H1 (cell line): ENCODE measurements at regions not wholly inside any gene's neighbourhood (a gene's known extent, or its start where the extent isn't known, plus 50 kb on each side); places are given as distances from the start of the nearest gene placed in this dataset.

Experiments used
- CTCF ChIA-PET: fragments of 300-600 bp; sonication (Branson Sonifier 250); formaldehyde crosslinking; loops from one replicate; lab custom pipeline; 2021; ENCODE audit not compliant: partially characterized antibody; lab: Charles Lee
- POLR2A ChIA-PET: fragments of 300-600 bp; sonication (Branson Sonifier 250); formaldehyde crosslinking; loops from one replicate; lab custom pipeline; 2021; ENCODE audit warnings: inconsistent platforms; ENCODE audit not compliant: partially characterized antibody; lab: Charles Lee
- DNase-seq, 2 experiments: peaks; one replicate each; pipeline versions ENCODE4 v3.0.0 to v3.0.0-alpha.2; 2010 to 2022; ENCODE audit warnings: low spot score in 2 of 2, low read depth in 1 of 2, mixed read lengths in 1 of 2
- FAIRE-seq: peaks from 2 replicates; lab custom pipeline; 2011; peaks lifted over from hg19 to GRCh38; lab: Jason Lieb, UNC
- H2AFZ ChIP-seq: 2 replicates; pipeline ENCODE4 v1.8.1; 2012; ENCODE audit warnings: low read length, inconsistent platforms
- H2AK5ac ChIP-seq: 2 replicates; pipeline ENCODE4 v1.6.1; 2013; ENCODE audit warnings: low read depth, low read length
- H2BK120ac ChIP-seq: replicated peaks from 2 replicates; pipeline ENCODE3; 2013; ENCODE audit warnings: low read depth, low read length, inconsistent platforms
- H2BK12ac ChIP-seq: 2 replicates; pipeline ENCODE4 v1.6.1; 2013; ENCODE audit warnings: low read depth, low read length
- H2BK15ac ChIP-seq: 2 replicates; pipeline ENCODE4 v1.6.1; 2013; ENCODE audit warnings: low read length
- H2BK20ac ChIP-seq: 2 replicates; pipeline ENCODE4 v1.6.1; 2013; ENCODE audit warnings: low read length
- H2BK5ac ChIP-seq: 2 replicates; pipeline ENCODE4 v1.6.1; 2013; ENCODE audit warnings: low read depth, low read length
- H3K14ac ChIP-seq: 2 replicates; pipeline ENCODE4 v1.6.1; 2013; ENCODE audit warnings: inconsistent platforms; ENCODE audit not compliant: insufficient read length
- H3K18ac ChIP-seq: 2 replicates; pipeline ENCODE4 v1.6.1; 2013; ENCODE audit warnings: low read length; ENCODE audit errors: extremely low read depth
- H3K23ac ChIP-seq: 2 replicates; pipeline ENCODE4 v1.6.1; 2013; ENCODE audit warnings: inconsistent platforms; ENCODE audit not compliant: insufficient read length
- H3K23me2 ChIP-seq: 2 replicates; pipeline ENCODE4 v1.6.1; 2013; ENCODE audit warnings: low read depth, low read length
- H3K27ac ChIP-seq: 2 replicates; pipeline ENCODE4 v1.6.1; 2011; ENCODE audit warnings: low read depth, low read length, inconsistent platforms
- H3K27me3 ChIP-seq, 4 experiments: replicated peaks in 1 of 4; 1 replicate in 1 of 4; 2 replicates in 3 of 4; pipeline versions ENCODE4 v1.6.1 to v1.8.1; 2011 to 2013; ENCODE audit warnings: low read length in 3 of 4, mild to moderate bottlenecking in 3 of 4, inconsistent platforms in 2 of 4, mixed read lengths in 2 of 4, moderate library complexity in 1 of 4; ENCODE audit not compliant: control insufficient read depth in 3 of 4, insufficient read depth in 3 of 4; ENCODE audit errors: extremely low read depth in 1 of 4
- H3K36me3 ChIP-seq, 4 experiments: 2 replicates each; pipeline versions ENCODE4 v1.6.1 to v1.8.1; 2011 to 2013; ENCODE audit warnings: mild to moderate bottlenecking in 4 of 4, low read length in 3 of 4, moderate library complexity in 2 of 4, control low read depth in 1 of 4, inconsistent platforms in 1 of 4; ENCODE audit not compliant: insufficient read depth in 4 of 4, control insufficient read depth in 2 of 4
- H3K4ac ChIP-seq: replicated peaks from 2 replicates; pipeline ENCODE3; 2013; ENCODE audit warnings: low read length, low read depth, mixed read lengths, inconsistent platforms; ENCODE audit not compliant: insufficient read length
- H3K4me1 ChIP-seq, 4 experiments: replicated peaks in 1 of 4; 1 replicate in 1 of 4; 2 replicates in 3 of 4; pipeline versions ENCODE4 v1.6.1 to v1.8.1; 2011 to 2013; ENCODE audit warnings: low read length in 3 of 4, inconsistent platforms in 2 of 4, mixed read lengths in 1 of 4; ENCODE audit not compliant: insufficient read depth in 4 of 4, control insufficient read depth in 3 of 4
- H3K4me2 ChIP-seq, 2 experiments: 2 replicates each; pipeline versions ENCODE4 v1.6.1 to v1.8.1; 2011 to 2013; ENCODE audit warnings: low read depth in 2 of 2, low read length in 2 of 2, control low read depth in 1 of 2, inconsistent platforms in 1 of 2, mild to moderate bottlenecking in 1 of 2; ENCODE audit not compliant: insufficient read depth in 1 of 2
- H3K4me3 ChIP-seq, 4 experiments: fragments of 200-600, 300-600 bp in 1 of 4; sonication (generic), shearing (Covaris generic), sonication (Bioruptor Twin) in 1 of 4; 2 replicates each; pipeline versions ENCODE4 v1.5.1 to v1.8.1; 2011 to 2016; ENCODE audit warnings: low read length in 4 of 4, low read depth in 3 of 4, control low read depth in 2 of 4, inconsistent platforms in 2 of 4, mild to moderate bottlenecking in 2 of 4, mixed read lengths in 1 of 4, moderate library complexity in 1 of 4; ENCODE audit not compliant: insufficient read depth in 2 of 4; ENCODE audit errors: extremely low read depth in 1 of 4
- H3K56ac ChIP-seq: replicated peaks from 2 replicates; pipeline ENCODE3; 2013; ENCODE audit warnings: low read depth, mild to moderate bottlenecking, mixed read lengths, low read length, inconsistent platforms; ENCODE audit not compliant: insufficient read length
- H3K79me1 ChIP-seq: 2 replicates; pipeline ENCODE4 v1.6.1; 2013; ENCODE audit warnings: low read depth, low read length, control low read depth
- H3K79me2 ChIP-seq, 2 experiments: 2 replicates each; pipeline versions ENCODE4 v1.6.1 to v1.8.1; 2012 to 2013; ENCODE audit warnings: low read length in 2 of 2, mild to moderate bottlenecking in 2 of 2, inconsistent platforms in 1 of 2; ENCODE audit not compliant: insufficient read depth in 2 of 2, control insufficient read depth in 1 of 2
- H3K9ac ChIP-seq, 4 experiments: replicated peaks in 1 of 4; 1 replicate in 1 of 4; 2 replicates in 3 of 4; pipeline versions ENCODE4 v1.6.1 to v1.8.1; 2011 to 2013; ENCODE audit warnings: low read depth in 3 of 4, low read length in 3 of 4, control low read depth in 2 of 4, mild to moderate bottlenecking in 2 of 4, moderate library complexity in 2 of 4, inconsistent platforms in 1 of 4; ENCODE audit errors: extremely low read depth in 1 of 4
- H3K9me3 ChIP-seq, 2 experiments: 2 replicates each; pipeline versions ENCODE4 v1.6.1 to v1.8.1; 2012 to 2013; ENCODE audit warnings: mild to moderate bottlenecking in 2 of 2, moderate library complexity in 2 of 2, control low read depth in 1 of 2, inconsistent platforms in 1 of 2, low read depth in 1 of 2, low read length in 1 of 2, mixed read lengths in 1 of 2; ENCODE audit not compliant: insufficient read depth in 2 of 2
- H4K20me1 ChIP-seq, 2 experiments: replicated peaks in 1 of 2; 2 replicates each; pipeline versions ENCODE3 to v1.8.1; 2011 to 2013; ENCODE audit warnings: inconsistent platforms in 2 of 2, low read length in 2 of 2, mild to moderate bottlenecking in 1 of 2; ENCODE audit not compliant: insufficient read depth in 2 of 2, control insufficient read depth in 1 of 2
- H4K5ac ChIP-seq: 2 replicates; pipeline ENCODE4 v1.6.1; 2013; ENCODE audit warnings: low read length, low read depth, mixed read lengths, inconsistent platforms; ENCODE audit not compliant: insufficient read length
- H4K8ac ChIP-seq: 2 replicates; pipeline ENCODE4 v1.8.0; 2013; ENCODE audit warnings: mild to moderate bottlenecking, moderate library complexity, low read length, inconsistent platforms; ENCODE audit not compliant: insufficient read depth; ENCODE audit errors: extremely low read depth
- H4K91ac ChIP-seq: replicated peaks from 2 replicates; pipeline ENCODE3; 2013; ENCODE audit warnings: low read length, mixed read lengths, inconsistent platforms; ENCODE audit not compliant: insufficient read length
- CEBPB ChIP-seq: IDR thresholded peaks from 2 replicates; pipeline ENCODE4 v1.6.1; 2012; ENCODE audit warnings: low read depth, low read length
- CREB1 ChIP-seq: IDR thresholded peaks from 2 replicates; pipeline ENCODE4 v1.6.1; 2012; ENCODE audit warnings: inconsistent platforms
- CTCF ChIP-seq, 3 experiments: IDR thresholded peaks; 1 replicate in 2 of 3; 2 replicates in 1 of 3; pipeline versions ENCODE4 v1.5.1 to v1.6.1; 2011; ENCODE audit warnings: low read length in 3 of 3, mild to moderate bottlenecking in 3 of 3, inconsistent platforms in 2 of 3, low read depth in 1 of 3, moderate library complexity in 1 of 3; ENCODE audit not compliant: insufficient read depth in 1 of 3; ENCODE audit errors: control extremely low read depth in 1 of 3
- EP300 ChIP-seq, 2 experiments: IDR thresholded peaks; 1 replicate in 1 of 2; 2 replicates in 1 of 2; pipeline ENCODE4 v1.6.1; 2011 to 2012; ENCODE audit warnings: low read depth in 2 of 2, low read length in 2 of 2, mild to moderate bottlenecking in 2 of 2, borderline replicate concordance in 1 of 2, inconsistent platforms in 1 of 2, moderate library complexity in 1 of 2
- GABPA ChIP-seq: IDR thresholded peaks from 2 replicates; pipeline ENCODE4 v1.6.1; 2011; ENCODE audit warnings: mild to moderate bottlenecking, low read length, moderate library complexity, borderline replicate concordance; ENCODE audit not compliant: insufficient read depth
- JUN ChIP-seq: IDR thresholded peaks from 2 replicates; pipeline ENCODE4 v1.6.1; 2011; ENCODE audit warnings: low read depth, mild to moderate bottlenecking, improper control_type of control experiment, low read length
- JUND ChIP-seq: IDR thresholded peaks from 2 replicates; pipeline ENCODE4 v1.6.1; 2011; ENCODE audit warnings: mild to moderate bottlenecking, improper control_type of control experiment, low read length
- RBBP5 ChIP-seq: IDR thresholded peaks from 2 replicates; pipeline ENCODE4 v1.7.1; 2012; ENCODE audit warnings: low read depth, mild to moderate bottlenecking, inconsistent platforms, low read length, moderate library complexity, borderline replicate concordance
- RXRA ChIP-seq: IDR thresholded peaks from 2 replicates; pipeline ENCODE4 v1.6.1; 2011; ENCODE audit warnings: low read depth, mild to moderate bottlenecking, low read length, moderate library complexity; ENCODE audit not compliant: insufficient read depth
- SRF ChIP-seq: IDR thresholded peaks from 2 replicates; pipeline ENCODE4 v1.6.1; 2011; ENCODE audit warnings: mild to moderate bottlenecking, low read depth, low read length, moderate library complexity
- SUZ12 ChIP-seq: fragments of 200-600 bp; sonication (generic); IDR thresholded peaks from 2 replicates; pipeline ENCODE4 v1.6.1; 2012; ENCODE audit warnings: mild to moderate bottlenecking, inconsistent platforms, low read length, moderate library complexity, mixed read lengths
- TAF1 ChIP-seq: IDR thresholded peaks from 2 replicates; pipeline ENCODE4 v1.6.1; 2011; ENCODE audit warnings: mild to moderate bottlenecking, low read depth, low read length
- TCF12 ChIP-seq: IDR thresholded peaks from 2 replicates; pipeline ENCODE4 v1.6.1; 2011; ENCODE audit warnings: low read depth, mild to moderate bottlenecking, low read length
- ZNF274 ChIP-seq: IDR thresholded peaks from 2 replicates; pipeline ENCODE4 v1.7.0; 2012; ENCODE audit warnings: low read length, borderline replicate concordance; ENCODE audit errors: extremely low read depth

DNA sequence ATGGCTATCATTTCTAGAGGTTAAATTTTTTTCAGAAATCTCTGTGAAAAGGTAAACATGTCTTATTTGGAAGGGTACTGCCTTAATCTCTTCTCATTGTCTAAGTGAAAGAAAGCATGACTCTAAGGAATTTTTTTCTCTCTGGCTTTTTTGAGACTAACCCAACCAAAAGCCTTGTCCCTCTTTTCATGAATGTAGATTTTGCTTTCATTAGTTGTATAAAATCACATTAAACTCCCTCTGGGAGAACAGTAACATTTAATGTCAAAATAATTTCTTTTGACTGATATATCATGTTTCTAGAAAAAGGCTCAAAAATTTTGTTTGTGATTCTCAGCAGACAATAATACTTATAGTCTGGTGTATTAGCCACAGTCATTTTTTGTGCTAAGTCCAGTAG lies 168.4 kb upstream of the SPOPL start:
- H3K9me3 ChIP-seq = no peaks in the 10 kb centered on the region
- H3K36me3 ChIP-seq = no peaks in the 10 kb centered on the region
- H2BK12ac ChIP-seq = no peak overlapping the region
- H2AFZ ChIP-seq = no peak overlapping the region
- no peak overlapping the region for H3K4ac ChIP-seq
- CTCF ChIA-PET = no interaction called here
- H3K14ac ChIP-seq = no peak overlapping the region
- POLR2A ChIA-PET = no interaction called here
- no peak overlapping the region for H3K18ac ChIP-seq
- H4K8ac ChIP-seq = no peak overlapping the region
- no peaks in the 10 kb centered on the region for H3K79me1 ChIP-seq
- FAIRE-seq (no peak), DNase-seq (no peak)
- H3K4me1 ChIP-seq = no peaks in the 10 kb centered on the region
- no peak overlapping the region for H2BK5ac ChIP-seq
- H3K4me2 ChIP-seq = no peak overlapping the region
- no peaks in the 10 kb centered on the region for H3K79me2 ChIP-seq
- H3K23ac ChIP-seq = no peak overlapping the region
- no peak overlapping the region for H2AK5ac ChIP-seq
- H3K23me2 ChIP-seq = no peaks in the 10 kb centered on the region
- H3K27me3 ChIP-seq = no peaks in the 10 kb centered on the region
- H4K5ac ChIP-seq = no peak overlapping the region
- no peak overlapping the region for H3K9ac ChIP-seq
- no peak overlapping the region for H3K27ac ChIP-seq
- H2BK120ac ChIP-seq = no peak overlapping the region
- H4K91ac ChIP-seq = no peak overlapping the region
- H4K20me1 ChIP-seq = no peaks in the 10 kb centered on the region
- H2BK15ac ChIP-seq = no peak overlapping the region
- no peak overlapping the region for H3K4me3 ChIP-seq
- no peak overlapping the region for H3K56ac ChIP-seq
- no peak overlapping the region for H2BK20ac ChIP-seq
- TF ChIP-seq JUND (no peak), RBBP5 (no peak), CREB1 (no peak), ZNF274 (no peak), EP300 (IDR thresholded peaks at IDR 0.05; ENCODE audit: borderline replicate concordance in 1 of 2, low read depth in 2 of 2, low read length in 2 of 2) (no peak), CEBPB (no peak), TAF1 (no peak), RXRA (no peak), JUN (no peak), SRF (no peak), SUZ12 (no peak), GABPA (no peak), TCF12 (no peak), CTCF (IDR thresholded peaks at IDR 0.05; ENCODE audit: control extremely low read depth in 1 of 3, insufficient read depth in 1 of 3, low read depth in 1 of 3, low read length in 3 of 3) (no peak)
